ENCODE measurements at regions not wholly inside any gene's neighbourhood (a gene's known extent, or its start where the extent isn't known, plus 50 kb on each side); places are given as distances from the start of the nearest gene placed in this dataset.

DNA sequence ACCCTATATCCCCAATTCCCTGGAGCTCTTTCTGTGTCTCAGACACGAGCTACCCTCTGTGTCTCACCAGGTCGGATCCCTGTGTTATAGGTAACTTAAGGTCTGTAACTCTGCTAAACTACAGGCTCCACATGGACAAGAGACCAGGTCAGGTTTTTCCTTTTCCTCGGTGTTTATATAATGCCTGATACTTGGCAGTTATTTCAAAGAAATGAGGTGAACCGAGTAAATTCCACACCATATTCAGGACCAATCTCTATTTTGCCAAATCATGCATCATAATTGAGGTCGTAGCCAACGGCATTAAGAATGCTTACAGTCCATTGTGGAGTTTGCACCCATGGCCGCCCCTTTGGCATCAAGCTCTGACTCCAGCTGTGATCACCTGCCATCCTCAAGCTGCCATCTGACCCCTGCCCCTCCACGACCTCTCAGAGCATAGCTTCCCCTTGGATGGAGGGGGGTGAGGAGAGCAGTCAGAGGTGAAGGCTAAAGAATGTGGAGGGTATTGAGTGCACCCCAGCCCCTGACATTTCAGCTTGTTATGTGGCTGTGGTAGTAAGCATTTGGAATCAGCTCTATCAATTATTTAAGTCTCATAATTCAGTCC lies 434.7 kb upstream of the RBFOX1 start:
- DNase-seq = no peak
- in situ Hi-C loops (cut with MboI; ENCODE audit: low pct_unique_long_range_greater_than_20kb, low sequenced_read_pairs) = no loop called here

DNA sequence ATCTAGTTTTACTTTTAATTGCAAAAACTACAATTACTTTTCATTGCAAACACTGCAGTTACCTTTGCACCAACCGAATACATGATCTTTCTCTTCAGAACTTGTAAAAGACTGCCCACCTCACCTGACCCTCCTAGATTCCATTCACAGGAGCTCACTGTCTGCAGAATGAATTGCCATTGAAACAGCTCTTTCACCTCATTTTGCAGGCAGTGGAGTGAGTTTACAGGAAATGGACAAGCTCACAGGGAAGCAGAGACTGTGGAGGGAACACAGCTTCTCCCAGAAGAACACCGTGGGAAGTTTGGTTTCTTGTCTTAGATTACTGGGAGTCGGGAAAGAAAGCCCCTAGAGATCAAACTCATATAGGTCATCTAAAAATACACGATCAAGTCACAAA lies 439.7 kb upstream of the RBFOX1 start:
- DNase-seq = no peak

DNA sequence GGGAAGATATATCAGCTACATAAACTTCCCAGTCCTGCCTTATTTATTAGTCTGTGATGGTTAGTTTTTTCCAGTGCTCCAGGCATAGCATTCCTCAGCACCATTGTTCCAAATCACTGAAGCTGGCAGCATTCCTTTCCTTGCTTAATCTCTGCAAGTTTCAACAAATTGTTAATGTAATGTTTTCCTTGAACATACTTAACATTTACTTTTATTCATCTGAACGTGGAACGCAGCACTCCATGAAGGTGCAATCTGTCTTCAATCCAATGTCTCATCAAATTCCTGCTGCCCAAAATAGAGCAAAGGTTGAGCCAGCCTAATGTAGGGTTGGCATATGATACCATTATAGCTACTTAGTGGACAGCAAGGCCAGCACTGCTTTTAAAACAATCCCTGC lies 441.1 kb upstream of the RBFOX1 start:
- in situ Hi-C loops (cut with MboI; ENCODE audit: low pct_unique_long_range_greater_than_20kb, low sequenced_read_pairs) = no loop called here
- DNase-seq = no peak

More for the DNA sequence above, 439.7 kb upstream of the RBFOX1 start:
- in situ Hi-C loops (cut with MboI; ENCODE audit: low pct_unique_long_range_greater_than_20kb, low sequenced_read_pairs) = no loop called here

DNA sequence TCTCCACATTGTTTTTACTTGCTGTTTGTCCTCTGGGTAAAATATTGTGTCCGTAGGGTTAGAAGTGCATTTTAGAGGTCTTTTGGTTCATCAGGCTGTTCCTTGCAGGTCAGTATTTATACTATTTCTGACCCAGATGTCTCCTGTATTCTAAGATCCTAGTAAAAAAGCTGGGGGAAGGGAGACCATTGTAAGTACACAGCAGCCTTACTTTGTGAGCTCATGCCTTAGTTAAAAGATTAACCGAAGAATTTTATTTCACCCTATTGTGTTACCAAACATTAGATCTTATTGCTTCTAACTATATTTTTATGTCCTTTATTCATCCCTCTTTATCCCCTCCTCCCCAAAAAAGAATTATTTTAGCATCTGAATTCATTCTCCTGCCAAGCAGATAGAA lies 444.1 kb upstream of the RBFOX1 start:
- in situ Hi-C loops (cut with MboI; ENCODE audit: low pct_unique_long_range_greater_than_20kb, low sequenced_read_pairs) = no loop called here
- DNase-seq = no peak

DNA sequence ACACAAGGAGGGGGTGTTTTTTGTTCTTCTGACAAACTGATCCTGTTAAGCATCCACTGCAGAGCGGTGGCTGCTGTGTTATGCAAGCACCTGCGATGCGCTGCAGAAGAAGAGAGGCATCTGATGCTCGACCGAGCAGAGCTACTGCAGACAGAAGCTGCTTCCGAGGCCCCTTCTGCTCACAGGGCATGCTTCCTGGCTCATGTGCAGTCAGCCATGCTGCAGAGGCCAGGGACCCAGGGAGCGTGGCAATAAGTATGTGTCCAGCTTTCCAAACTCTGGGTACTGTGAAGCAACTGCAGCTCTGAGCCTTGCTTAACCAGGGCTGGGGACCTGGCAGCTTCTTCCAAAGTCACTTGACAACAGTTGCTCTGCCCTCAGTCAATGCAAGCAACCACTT lies 448.6 kb upstream of the RBFOX1 start:
- DNase-seq = no peak
- in situ Hi-C loops (cut with MboI; ENCODE audit: low pct_unique_long_range_greater_than_20kb, low sequenced_read_pairs) = no loop called here

DNA sequence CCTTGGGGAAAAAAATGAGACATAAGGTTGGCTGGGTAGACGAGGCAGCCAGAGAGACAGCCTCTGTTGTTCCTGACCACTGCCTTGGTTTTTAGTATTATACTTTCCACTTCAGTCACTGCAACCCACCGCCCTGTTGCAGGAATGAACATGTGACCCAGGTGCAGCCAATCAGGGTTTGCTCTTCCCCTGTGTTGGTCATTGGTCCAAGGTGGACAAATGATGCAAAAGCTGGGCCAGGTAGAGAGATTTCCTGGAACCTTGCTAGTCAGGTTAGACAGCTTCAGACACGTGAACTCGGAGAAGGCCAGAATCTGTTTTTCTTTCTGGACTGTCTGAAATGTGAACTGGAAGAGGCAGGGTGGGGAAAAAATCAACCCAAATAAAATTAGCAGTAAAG lies 452.4 kb upstream of the RBFOX1 start:
- in situ Hi-C loops (cut with MboI; ENCODE audit: low pct_unique_long_range_greater_than_20kb, low sequenced_read_pairs) = no loop called here
- DNase-seq = no peak

DNA sequence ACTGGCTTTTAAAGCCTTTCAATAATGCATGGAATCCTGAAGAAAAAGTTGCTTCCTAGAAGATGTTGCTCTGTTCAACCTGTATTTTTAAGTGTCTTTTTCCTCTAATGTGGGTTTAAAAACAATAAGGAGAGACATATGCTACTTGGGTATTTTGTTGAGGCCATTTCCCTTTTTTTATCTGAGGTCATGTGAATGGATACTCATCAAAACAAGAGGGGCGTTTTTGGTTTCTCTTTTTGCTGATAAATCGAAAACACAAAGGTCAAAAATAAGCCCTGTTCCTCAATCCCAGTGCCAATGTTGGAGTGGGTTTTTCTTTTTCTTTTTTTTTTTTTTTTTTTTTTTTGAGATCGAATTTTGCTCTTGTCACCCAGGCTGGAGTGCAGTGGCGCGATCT lies 468.0 kb upstream of the RBFOX1 start:
- no peak for DNase-seq
- in situ Hi-C loops (cut with MboI; ENCODE audit: low pct_unique_long_range_greater_than_20kb, low sequenced_read_pairs) = no loop called here

DNA sequence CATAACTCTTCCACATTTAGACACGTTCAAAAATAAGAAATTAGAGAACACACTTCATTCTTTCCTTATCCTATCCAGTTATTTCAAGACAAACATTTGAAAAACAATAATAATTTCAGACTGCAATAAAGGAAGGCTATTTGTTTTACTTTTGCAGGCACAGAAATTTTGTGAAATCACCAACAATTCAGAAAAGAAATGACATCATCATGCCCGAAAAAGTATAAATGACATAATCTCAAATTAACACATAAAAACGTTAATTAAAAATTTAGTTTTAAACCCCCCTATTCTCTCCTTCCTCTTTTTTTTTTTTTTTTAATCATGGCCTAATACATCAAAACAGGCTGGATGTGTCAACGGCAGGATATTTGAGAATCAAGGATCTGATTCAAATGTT lies 468.4 kb upstream of the RBFOX1 start:
- in situ Hi-C loops (cut with MboI; ENCODE audit: low pct_unique_long_range_greater_than_20kb, low sequenced_read_pairs) = no loop called here
- no peak for DNase-seq

DNA sequence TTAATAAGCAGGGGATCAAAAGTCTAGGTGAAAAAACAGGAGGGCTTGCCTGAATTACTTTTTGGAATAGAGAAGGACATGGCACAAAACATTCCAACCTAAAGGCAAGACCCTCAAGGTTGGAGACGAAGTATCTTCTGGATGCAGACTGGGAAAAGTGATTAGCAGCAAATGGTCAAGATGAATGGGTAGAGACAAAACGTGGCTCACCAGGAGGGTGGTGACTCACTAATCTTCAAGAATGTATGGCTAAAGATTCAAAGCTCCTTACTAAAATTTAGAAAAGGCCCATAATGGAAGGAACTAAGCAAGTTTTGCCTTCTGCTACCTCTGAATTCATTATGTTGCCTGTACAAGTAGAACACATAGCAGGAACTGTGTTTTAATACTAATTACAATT lies 469.5 kb upstream of the RBFOX1 start:
- in situ Hi-C loops (cut with MboI; ENCODE audit: low pct_unique_long_range_greater_than_20kb, low sequenced_read_pairs) = no loop called here

DNA sequence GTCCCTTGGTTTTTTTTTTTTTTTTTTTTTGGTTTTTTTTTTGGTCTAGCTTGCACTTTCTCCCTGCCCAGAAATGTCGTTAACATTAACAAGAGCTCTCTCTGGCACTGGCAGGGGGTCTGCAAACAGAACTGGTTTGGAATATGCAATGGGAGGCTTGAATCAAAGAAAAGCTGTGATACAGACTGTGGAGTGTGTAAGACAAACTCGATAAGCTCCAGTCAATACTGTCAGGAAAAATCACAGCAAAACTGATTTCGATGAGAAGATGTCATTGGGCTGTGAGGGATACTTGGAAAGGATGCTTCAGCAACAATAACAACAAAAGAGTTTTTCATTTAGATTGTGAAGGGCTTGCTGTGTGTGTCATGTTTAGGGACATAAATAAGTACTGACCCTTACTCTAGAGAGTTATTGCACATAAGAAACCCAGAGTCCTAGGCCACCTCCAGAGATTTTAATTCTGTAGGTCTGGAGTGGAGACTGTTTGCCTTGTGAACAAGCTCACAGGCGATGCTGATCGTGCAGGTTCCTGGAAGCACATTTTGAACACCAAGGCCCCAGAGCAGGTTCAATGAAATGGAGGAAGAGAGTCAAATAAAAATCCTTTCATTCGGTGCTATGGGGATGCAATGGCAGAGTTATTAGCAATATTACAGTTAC lies 470.7 kb upstream of the RBFOX1 start:
- in situ Hi-C loops (cut with MboI; ENCODE audit: low pct_unique_long_range_greater_than_20kb, low sequenced_read_pairs) = no loop called here
- no peak for DNase-seq

More for the DNA sequence above, 469.5 kb upstream of the RBFOX1 start:
- DNase-seq = no peak

DNA sequence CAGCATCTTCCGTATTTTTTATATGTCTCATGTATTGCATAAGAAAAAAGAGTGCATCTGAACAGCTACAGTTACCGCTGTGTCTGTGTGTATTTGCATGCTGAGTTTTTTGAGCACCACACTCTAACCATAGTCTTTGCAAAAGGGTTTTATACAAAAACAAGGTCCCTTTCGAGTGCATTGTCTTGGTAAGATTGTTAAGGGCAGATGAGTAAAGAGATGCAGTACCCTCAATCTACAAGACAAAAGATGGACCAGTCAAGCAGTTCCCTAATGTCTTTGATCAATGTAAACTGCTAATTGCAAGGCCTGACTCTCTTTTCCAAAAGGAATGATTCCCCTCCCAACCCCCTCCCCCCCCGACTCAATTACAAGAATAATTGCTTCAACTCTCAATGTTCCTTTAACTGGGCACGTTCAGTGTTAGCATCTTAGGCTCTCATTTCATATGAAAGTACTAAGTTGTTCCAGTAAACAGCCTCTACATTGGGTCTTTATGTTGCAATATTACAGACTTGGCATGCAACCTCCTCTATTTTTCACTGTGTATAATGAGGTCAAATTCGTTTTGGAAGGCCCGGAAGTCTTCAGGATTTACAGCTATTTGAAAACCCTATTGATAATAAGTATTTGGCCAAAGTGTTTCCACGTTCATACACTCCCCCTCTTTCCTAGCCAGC lies 471.4 kb upstream of the RBFOX1 start:
- in situ Hi-C loops (cut with MboI; ENCODE audit: low pct_unique_long_range_greater_than_20kb, low sequenced_read_pairs) = no loop called here
- DNase-seq = no peak

DNA sequence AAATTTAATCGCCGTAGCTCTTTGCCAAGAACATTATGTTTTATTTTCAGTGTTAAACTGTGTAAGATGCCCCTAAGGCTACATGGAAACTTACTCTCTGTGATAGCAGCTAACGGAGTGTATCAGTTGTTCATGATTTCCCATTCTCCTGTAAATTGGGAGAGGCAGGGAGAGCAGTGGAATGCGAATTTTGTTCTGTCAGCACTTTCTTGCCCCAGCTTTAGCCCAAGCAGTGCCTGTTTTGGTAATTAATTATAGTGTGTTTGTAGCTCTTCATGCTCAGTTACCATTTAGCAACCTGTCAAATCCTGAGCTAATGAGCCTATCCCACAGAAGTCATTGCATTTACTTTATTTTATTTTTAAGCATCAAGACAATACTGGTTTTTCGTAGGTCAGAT lies 475.1 kb upstream of the RBFOX1 start:
- no peak for DNase-seq
- in situ Hi-C loops (cut with MboI; ENCODE audit: low pct_unique_long_range_greater_than_20kb, low sequenced_read_pairs) = no loop called here

DNA sequence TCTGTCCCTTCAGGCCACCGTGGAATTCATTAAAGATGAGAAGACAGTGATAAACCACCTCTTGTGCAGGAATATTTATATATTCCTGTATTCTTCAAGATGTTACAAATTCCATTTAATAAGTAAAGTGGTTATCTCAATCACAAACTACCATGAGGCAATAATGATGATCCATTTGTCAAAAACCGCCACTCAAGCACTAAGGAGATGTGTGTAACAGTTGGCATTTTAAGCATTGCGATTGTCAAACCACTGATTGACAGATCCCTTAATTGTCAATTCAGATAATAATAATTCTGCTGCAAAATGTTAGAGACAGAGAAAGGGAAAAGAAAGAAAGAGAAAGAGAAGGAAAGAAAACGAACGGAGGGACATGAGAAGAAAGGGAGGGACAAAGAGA lies 476.1 kb upstream of the RBFOX1 start:
- in situ Hi-C loops (cut with MboI; ENCODE audit: low pct_unique_long_range_greater_than_20kb, low sequenced_read_pairs) = no loop called here

DNA sequence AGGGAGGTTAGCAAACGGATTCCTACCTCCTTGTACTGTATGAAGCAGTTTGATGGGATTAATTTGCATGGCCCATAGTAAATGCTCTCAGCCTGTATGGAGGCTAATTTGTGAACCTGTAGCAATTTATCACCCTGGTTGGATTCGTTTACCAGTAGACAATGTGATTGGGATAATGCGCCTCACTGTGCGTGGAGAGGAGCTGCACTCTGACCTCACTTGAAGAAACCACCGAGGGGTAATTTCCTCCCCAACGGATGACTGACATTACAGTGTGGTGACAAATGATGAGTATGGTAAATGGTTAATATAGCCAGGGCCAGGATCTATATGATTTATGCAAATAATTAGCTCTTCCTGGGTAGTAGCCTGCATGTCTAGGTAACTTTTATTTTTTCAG lies 479.1 kb upstream of the RBFOX1 start:
- in situ Hi-C loops (cut with MboI; ENCODE audit: low pct_unique_long_range_greater_than_20kb, low sequenced_read_pairs) = no loop called here
- DNase-seq = no peak

More for the DNA sequence above, 476.1 kb upstream of the RBFOX1 start:
- no peak for DNase-seq

DNA sequence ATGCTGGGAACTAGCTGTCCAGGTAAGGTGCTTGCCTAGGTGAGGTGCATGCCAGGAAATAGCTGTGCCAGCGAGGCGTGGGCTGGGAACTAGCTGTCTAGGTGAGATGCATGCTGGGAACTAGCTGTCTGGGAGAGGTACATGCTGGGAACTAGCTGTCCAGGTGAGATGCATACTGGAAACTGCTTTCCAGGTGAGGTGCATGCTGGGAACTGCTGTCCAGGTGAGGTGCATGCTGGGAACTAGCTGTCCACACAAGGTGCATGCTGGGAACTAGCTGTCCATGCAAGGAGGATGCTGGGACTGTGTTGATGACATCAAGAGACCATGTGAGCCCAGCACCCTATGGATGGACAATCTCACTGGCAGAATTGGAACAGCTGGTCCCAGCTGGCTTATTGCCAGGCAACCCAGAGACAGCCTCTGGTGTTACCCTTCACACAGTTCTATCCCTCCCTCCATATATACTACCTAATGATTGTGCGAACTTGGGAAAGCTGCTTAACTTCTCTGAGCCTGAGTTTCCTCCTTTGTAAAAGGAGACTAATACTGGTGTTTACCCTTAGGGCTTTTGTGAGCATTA lies 479.9 kb upstream of the RBFOX1 start:
- no peak for DNase-seq
- in situ Hi-C loops (cut with MboI; ENCODE audit: low pct_unique_long_range_greater_than_20kb, low sequenced_read_pairs) = no loop called here

DNA sequence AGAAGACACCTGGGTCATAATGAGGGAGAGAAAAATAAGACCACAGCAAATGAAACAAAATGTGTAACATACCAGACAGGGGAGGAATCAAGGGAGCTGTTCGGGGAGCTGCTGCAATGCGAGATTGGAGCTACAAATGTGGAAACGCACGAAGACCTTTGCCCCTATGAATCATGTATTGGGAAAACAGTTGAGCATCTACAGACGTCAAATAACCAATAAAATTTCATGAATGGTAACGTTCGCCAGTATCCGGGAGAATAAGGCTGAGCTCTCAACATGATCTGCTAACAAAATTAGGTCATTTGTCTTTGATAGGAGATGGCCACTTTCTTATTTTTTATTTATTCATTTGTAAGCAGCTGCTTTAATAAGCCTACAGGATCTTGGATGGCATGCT lies 486.2 kb upstream of the RBFOX1 start:
- DNase-seq = no peak
- in situ Hi-C loops (cut with MboI; ENCODE audit: low pct_unique_long_range_greater_than_20kb, low sequenced_read_pairs) = no loop called here

DNA sequence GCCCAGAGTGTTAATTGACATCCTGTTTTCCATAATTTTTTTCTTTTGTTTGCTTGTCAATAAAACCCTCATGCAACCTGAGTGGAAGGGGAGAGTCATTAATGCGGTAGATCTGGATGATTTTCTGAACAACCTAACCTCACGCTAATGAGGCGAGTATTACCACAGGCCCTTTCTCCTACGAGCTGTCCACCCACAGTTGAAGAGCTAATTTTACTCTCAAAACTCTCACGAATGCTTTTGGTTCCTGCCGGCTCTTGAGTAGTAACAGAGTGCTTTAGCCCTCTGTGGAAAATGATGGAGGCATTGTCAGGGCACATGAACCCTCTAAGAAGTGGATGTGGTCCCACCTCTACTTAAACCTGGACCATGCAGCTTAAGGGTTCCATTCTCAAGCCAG lies 491.3 kb upstream of the RBFOX1 start:
- no peak for DNase-seq
- in situ Hi-C loops (cut with MboI; ENCODE audit: low pct_unique_long_range_greater_than_20kb, low sequenced_read_pairs) = no loop called here

DNA sequence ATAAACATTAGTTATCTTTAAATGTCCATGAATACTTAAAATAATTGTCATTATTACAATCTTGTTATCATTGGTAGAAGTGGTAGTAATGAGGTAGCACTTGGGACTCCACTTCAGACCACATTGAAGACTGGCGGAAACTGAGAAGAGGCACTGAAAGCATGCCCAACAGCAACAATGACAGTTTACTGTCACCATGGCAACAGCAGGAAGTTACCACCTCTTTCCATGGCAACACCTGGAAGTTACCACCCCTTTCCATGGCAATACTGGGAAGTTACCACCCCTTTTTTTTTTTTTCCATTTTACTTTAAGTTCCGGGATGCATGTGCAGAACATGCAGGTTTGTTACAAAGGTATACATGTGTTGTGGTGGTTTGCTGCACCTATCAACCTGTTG lies 494.9 kb upstream of the RBFOX1 start:
- in situ Hi-C loops (cut with MboI; ENCODE audit: low pct_unique_long_range_greater_than_20kb, low sequenced_read_pairs) = no loop called here
- DNase-seq = no peak

DNA sequence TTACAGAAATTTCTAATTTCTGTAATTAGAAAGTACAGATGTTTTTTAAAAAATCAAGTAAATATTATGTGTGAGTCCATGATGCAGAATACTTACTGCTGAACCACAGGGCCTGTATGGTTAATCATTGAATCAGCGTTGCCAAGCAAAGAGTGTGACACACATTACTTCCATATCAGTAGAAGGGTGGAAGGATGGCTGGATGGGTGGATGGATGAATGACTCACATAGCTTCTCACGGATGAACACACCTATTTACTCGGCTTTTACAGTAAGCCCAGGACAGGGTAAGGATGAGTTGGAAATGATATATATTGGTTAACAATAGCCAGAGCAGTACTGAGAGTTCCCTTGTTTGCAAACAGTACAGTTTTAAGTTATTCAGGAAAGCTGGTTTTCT lies 495.9 kb upstream of the RBFOX1 start:
- in situ Hi-C loops (cut with MboI; ENCODE audit: low pct_unique_long_range_greater_than_20kb, low sequenced_read_pairs) = no loop called here
- no peak for DNase-seq

DNA sequence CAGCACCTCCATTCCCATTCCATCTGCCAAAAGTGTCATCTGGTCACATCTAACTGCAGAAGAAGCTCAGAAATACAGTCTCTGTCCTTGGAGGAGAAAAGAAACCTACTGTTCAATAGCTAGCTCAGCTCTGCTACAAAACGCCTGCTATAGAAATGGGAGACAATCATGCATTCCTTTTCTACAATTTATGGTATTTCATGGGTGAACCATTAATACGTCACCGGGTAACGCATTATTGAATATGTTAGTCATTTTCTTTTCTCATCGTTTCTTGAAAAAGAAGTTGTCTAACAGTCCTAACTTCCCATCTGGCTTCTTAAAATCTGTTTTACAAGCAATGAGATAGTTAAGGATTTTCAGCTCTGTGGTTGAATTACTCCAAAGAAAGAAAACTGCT lies 496.7 kb upstream of the RBFOX1 start:
- no peak for DNase-seq
- in situ Hi-C loops (cut with MboI; ENCODE audit: low pct_unique_long_range_greater_than_20kb, low sequenced_read_pairs) = no loop called here

Measured in KBM-7 (cell line).